IPS DF 4.7 (cell line): ENCODE measurements at regions not wholly inside any gene's neighbourhood (a gene's known extent, or its start where the extent isn't known, plus 50 kb on each side); places are given as distances from the start of the nearest gene placed in this dataset.

Source experiments
- DNase-seq: peaks from one replicate; pipeline ENCODE4 v3.0.0-alpha.2; 2013; ENCODE audit warnings: low spot score; ENCODE audit errors: extremely low read depth

DNA sequence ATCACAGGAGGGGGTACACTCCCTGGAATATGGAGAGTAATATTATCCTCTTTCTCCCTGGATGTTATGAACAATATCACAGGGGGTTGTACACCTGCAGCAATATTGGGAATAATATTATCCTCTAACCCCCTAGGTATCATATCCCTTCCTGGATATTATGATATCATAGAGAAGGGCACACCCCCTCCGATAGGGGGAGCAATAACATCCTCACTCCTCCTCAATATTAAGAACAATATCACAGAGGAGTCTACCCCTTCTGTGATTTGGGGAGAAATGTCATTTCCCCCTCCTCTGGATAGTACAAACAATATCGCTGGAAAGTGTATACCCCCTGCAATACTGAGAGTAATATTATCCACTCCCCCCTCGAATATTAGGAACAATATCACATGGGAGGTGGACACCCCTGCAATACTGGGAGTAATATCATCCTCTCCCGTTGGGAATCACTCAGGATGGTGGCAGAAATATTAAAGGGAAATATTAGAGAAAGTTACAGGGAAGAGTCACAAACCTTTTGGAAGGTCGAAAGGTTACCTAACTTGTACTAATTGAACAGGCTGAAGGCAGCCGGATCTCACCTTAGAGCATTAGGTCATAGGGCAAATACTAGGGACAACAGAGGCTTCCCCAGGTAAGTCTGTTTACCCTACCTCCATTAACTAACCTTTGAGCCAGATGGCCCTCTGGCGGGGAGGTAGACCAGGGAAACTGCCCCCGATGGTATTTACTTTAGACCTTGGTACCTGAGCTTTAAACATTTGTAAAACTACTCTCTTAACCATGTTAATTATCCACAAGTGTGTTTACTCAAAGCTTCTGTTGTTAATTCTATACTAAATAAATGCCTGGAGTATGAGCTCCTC, 57.5 kb upstream of the FREM1 start:
- DNase-seq = no peak

DNA sequence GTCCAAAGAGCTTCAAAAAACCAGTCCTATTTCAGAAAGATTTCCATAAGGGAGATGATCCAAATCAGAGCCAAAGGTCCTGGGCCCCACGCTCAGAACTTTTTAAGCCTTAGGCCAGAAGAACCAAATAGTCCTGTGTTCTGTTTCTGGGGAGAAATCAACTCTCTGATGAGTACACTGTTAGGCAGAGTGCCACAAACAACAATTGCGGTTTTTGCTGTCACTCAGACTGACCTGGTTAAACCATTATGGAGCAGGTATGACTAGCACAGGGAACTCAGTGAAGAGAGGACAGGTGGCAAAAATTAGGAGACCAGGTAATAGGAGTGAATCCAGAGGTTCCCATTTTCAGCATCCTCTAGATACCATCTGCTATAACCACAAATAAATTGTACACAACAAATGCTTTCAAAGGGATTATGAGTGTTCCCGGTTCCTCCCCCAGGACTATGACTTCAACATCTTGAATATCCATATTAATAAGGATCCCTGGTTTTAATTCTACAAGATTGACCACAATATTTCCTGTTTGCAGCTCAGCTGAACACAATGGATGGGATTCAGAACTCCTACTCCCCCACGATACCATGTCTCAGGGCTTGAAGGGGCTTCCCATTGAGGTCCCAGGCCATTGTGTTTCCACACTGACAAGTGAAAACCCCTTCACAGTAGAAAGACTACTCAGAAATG, 52.1 kb upstream of the FREM1 start:
- no peak for DNase-seq

DNA sequence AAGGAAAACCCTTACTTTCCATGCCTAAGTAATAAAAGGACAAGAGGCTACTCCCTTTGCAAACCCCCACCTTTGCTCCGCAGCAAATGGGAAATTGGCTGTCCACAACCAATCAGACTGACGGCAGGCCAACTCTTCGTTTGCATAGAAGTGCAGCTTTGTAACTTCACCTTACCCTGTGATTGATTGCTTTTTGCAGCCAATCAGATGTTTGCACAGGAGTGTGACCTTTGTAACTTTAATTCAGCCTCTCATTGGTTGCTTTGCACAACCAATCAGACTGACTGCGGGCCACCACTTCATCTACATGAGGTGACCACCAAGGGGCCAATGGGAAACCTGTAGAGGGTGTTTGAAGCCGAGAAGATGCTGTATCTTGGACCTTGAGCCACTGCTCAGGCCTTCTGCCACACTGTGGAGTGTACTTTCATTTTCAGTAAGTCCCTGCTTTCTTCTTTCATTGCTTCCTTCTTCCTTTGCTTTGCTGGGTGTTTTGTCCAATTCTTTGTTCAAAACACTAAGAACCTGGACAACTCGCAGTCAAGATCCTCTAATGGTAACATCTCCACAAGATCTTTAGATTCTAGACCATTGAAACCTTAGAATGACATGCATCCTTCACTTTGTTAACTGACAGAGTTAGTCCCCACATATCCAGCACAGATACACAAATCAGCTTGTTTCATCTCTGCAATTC, 51.3 kb upstream of the FREM1 start:
- peak; percentile 22 for DNase-seq

DNA sequence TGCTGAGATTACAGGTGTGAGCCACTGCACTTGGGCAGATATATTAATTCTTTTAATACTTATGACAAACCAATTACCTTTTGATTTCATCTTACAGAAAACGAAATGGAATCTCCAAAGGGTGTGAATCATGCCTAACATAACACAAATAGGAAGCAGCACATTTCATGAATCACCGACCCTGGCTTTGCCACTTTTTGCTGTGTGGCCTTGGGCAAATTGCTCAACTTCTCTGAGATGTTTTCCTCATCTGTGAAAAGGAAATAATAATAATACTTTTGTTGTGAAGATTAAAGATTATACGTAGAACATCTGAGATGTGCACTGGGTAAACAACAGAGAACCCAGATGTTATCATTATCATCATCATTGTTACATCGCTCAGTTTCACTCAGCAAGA, 50.7 kb upstream of the FREM1 start:
- DNase-seq = no peak
